ENCODE measurements at regions not wholly inside any gene's neighbourhood (a gene's known extent, or its start where the extent isn't known, plus 50 kb on each side); places are given as distances from the start of the nearest gene placed in this dataset.

DNA sequence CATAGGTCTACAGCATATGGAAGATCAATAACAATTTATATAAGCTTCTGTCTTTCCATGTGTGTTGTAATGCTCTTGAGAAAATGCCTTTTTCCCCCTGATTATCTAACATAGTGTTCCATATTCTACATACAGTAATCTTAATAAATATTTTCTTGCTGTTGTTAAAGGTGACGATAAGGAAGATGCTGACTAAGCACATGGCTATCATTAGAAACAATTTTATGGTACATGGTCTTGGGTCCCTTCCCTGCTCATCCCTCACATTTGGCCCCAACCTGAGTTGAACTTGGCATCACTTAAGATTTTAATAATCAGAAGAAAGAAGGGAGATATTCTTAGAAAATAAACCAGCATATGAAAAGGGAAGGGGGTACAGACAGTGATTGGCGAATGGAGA is 382.1 kb upstream of the CDH20 start:
- FAIRE-seq (no peak), DNase-seq (ENCODE audit: low spot score in 2 of 2) (no peak)

DNA sequence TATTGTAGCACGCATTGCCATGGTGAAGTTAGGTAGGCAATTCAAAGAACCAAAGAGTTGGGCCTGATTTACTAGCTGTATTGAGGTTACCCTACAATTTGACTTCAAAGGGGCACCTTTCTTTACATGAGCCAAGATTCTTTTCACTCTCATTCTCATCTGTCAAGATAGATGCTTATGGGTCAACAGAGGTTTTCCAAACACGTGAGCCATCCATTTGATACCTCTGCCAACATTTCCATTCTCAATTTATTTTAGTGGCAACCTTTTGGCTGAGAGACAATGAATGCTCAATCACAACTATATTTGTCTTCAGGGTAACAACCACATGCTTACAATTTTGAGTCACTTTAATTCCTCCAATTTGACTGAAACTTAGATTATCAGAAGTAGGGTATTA is 370.6 kb upstream of the CDH20 start:
- FAIRE-seq = no peak
- DNase-seq (ENCODE audit: low spot score in 2 of 2) = no peak

DNA sequence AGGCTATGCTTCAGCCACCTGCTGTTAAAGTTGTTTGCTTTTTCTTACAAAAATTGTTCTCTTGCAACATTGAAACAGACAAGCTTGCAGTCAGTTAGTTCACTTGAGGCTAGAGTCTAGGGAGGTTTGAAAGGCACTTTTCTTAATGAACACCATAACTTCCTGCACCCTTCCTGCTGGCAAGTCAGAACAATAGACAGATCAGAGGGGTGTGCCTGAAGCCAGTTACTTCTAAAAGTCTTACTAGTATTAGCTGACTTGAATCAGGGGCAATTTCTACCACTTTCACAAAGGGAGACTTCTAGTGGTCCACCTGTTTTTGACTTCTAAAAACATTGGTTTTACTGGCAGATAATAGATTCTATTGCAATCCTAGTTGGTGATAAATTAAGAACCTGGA is 367.4 kb upstream of the CDH20 start:
- no peak for DNase-seq (ENCODE audit: low spot score in 2 of 2)
- no peak for FAIRE-seq

DNA sequence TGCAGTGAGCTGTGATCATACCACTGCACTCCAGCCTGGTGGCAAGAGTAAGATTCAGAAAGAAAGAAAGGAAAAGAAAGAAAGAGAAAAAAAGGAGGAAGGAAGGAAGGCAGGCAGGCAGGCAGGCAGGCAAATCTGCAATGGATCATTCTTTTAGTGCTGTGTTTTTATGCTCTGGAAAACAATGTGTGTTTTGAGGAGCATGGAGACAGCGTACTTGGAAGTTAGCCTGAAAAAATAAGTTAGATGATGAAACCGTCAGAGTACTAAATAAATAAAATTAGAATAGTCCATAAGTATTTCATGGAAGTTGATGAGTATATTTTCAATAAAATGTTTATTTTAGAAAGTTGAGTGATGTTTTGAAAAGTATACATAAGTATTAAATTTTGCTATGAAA is 366.4 kb upstream of the CDH20 start:
- peak; percentile 52 for FAIRE-seq

DNA sequence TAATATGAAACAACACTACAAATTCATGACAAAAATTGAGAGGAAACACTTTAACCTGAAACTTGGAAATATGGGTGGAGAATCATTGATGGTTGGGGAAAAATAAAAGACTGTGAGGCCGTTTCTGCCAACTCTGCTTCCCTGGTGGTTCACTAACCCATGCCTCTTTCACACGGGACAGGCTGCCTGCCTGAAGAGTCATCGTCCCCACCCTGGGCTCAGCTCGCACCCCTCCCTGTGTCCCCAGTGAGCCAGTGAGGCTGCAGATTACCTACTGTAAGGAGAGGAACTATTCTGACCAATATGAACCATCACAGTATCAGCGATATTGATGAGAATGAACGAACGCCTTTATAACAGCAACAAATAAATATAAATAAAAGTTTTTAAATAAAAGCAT is 357.8 kb upstream of the CDH20 start:
- FAIRE-seq (no peak), DNase-seq (ENCODE audit: low spot score in 2 of 2) (no peak)

More for the DNA sequence above, 366.4 kb upstream of the CDH20 start:
- DNase-seq (ENCODE audit: low spot score in 2 of 2) = no peak

DNA sequence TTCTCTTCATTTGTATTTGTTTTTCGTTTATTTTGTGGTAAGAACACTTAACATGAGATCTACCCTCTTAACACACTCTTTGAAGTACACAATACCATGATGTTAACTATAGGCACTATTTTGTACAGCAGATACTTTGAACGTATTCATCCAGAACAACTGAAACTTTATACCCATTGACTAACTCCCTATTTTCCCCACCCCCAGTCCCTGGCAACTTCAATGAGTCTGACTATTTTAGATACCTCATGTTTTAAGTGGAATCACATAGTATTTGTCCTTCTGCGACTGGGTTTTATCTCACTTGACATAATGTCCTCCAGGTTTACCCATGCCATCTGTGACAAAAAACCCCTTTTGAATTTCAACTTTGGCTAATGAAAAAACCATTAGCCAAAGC is 356.3 kb upstream of the CDH20 start:
- FAIRE-seq (no peak), DNase-seq (ENCODE audit: low spot score in 2 of 2) (no peak)

DNA sequence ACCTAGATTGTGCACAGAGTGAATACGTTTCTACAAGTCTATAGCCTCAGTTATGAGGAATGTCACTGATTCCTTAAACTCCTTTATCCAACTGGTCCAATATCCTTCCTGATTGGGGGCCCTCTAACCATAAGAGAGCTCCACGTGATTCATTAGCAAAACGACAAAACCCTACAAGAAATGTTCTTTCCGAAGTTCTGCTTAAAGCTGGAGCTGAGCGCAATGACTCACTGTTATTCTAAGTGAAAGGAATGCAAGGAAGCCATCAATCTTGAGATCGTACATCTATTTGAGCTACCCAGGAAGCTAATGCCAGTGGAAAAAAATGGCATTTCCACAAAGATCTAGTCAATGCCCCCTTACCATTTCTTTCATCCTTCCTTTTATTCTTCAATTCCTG is 354.9 kb upstream of the CDH20 start:
- DNase-seq (ENCODE audit: low spot score in 2 of 2) (no peak), FAIRE-seq (no peak)

DNA sequence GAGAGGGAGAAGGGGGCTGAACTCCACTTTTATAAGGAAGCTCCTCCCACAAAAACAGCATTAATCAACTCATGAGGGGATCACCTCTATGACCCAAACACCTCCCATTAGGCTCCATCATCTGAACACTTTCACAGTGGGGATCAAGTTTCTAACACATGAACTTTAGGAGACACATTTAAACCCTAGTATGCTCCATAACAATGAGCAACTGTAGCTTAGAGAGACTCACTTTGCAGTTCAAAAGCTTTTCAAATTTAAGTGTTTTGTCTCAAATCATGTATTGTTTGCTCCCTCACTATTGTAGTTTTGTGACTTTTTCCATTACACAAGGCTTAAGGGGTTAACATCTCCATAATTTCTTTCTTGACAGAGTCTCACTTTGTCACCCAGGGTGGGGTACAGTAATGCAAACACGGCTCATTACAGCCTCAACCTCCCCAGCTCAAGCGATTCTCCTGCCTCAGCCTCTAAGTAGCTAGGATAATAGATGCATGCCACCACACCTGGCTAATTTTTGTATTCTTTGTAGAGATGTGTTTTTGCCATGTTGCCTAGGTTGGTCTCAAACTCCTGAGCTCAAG is 352.7 kb upstream of the CDH20 start:
- FAIRE-seq = no peak
- no peak for DNase-seq (ENCODE audit: low spot score in 2 of 2)

DNA sequence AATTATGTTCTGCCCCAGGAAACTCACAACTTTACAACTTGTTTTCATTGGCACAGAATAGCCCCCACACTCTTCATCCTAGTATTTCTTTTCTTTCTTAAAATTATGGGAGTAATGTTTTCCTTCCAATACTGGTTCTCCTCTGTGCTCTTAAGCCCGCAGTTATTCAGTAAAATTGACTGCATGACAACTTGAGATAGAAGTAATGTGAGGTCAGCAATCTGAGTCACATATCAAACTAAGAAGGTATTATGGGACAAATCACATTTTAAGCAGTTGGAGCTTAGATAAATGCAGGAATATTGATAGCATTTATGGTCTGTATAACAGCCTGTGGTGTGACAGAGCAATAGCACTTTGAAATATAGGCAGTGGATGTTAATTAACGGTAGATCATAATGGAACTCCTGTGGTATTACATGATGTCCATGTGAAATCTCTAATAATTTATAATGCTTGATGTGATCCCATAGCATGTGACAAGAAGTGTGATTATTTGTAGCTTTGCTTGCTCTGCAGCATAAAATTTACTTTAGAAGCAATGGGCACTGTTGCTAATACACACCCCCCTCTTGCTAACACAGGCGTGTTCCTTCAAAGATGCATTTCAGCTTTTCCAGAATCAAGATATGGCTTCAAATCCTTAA is 351.4 kb upstream of the CDH20 start:
- no peak for FAIRE-seq
- DNase-seq (ENCODE audit: low spot score in 2 of 2) = no peak

DNA sequence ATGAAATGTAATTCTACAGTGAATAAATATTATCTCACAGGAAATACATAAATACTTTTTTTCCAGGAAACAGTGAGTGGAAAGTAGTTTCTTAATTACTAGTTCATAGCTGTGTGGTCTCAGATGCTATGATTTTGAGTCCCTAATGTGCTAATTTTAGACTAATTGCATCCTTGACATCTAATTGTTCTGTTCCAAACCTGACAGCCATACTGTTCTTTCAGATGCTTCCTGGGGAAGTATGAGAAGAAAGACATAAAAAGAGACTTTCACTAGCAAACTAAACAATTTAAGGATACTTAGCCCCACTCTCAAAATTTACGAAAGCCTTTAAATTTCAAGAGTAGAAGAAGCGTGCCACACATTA is 350.9 kb upstream of the CDH20 start:
- FAIRE-seq (no peak), DNase-seq (ENCODE audit: low spot score in 2 of 2) (no peak)

DNA sequence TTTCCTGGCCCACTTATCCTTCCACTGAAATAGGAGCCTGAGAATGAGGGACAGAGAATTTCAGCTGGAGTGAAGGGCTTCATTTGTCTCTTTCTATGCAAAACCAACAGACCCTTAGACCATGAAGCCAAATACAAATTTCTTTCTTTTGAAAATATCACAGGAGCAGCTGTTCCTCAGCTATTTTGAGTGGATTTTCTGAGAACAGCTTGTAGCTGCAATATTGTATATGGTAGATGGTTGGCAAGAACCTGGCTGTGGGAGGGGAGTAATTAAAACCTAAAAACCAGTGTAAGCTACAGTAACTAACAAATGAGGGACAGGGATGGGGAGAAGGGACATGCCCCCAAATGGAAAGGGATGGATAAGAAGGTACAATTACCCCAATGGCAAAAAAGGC is 350.3 kb upstream of the CDH20 start:
- FAIRE-seq = no peak
- no peak for DNase-seq (ENCODE audit: low spot score in 2 of 2)

DNA sequence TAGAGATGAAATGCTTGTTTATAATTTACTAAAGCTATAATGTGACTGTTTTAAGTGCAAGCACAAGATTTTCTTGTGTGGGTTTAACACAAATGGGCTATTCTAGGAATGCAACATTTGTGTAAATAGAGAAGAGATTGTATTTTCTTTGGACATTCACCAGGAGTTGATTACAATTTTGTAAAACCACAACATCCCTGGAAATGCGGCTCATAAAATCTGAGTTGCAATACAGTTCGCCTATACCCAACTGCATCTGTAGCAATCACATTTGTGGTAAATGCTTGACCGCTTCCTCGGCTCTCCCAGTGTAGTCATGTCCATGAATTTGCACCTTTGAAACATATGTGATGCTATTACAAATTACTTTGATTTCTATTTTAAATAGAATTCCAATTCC is 348.7 kb upstream of the CDH20 start:
- FAIRE-seq (no peak), DNase-seq (ENCODE audit: low spot score in 2 of 2) (no peak)

DNA sequence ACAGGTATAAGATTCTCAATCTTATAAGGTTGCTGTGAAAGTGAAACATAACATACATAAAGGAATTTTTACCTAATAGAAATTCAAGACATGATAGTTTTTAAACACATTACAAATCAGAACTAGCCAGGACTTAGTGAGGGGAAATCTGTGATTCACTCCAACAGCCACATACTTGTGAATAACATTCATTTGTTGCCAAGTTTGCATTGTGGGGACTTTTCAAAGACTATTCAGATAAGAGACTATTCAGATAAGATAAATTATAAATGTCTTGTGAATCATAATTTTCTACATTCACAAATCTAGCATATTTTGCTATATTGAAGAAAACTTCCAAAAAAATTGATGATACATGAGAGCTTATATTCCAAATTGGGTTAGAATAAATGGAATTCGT is 345.3 kb upstream of the CDH20 start:
- FAIRE-seq = no peak
- DNase-seq (ENCODE audit: low spot score in 2 of 2) = no peak

DNA sequence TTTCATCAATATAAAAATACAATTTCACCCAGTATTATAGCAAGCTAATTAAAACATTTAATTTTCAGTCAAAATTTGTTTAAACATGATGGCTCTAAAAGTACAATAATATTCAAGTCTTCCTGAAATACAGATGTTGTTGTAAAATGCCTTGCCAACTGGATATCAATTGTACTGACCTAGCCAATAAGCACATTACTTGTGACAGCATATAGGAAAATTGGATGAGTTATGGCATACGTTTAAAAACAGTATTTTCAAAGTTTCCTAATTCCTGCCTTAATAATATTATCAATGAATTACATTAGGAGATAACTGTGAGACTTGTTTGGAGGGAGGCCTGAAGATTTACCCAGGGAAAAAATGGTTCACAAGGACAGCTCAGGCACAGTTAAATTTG is 336.9 kb upstream of the CDH20 start:
- DNase-seq (ENCODE audit: low spot score in 2 of 2) (no peak), FAIRE-seq (no peak)

DNA sequence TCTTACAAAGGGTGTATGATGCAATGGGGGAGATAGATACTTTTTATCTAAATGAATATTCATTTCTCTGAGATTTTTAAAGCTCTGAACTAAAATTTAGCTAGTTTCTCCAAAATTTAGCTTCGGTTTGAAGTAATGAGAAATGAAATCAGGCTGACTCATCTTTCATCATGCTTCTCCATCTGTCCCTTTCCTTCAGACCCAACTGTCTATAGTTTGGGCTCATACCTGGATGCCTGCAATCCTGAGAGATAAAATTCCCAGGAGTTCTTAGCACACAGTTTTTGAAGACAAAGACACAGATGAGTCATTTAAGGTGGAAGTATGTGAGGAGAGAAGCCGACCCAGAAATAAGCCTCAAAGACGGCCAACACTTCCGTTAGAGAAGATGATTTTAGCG is 336.4 kb upstream of the CDH20 start:
- no peak for FAIRE-seq
- DNase-seq (ENCODE audit: low spot score in 2 of 2) = no peak

DNA sequence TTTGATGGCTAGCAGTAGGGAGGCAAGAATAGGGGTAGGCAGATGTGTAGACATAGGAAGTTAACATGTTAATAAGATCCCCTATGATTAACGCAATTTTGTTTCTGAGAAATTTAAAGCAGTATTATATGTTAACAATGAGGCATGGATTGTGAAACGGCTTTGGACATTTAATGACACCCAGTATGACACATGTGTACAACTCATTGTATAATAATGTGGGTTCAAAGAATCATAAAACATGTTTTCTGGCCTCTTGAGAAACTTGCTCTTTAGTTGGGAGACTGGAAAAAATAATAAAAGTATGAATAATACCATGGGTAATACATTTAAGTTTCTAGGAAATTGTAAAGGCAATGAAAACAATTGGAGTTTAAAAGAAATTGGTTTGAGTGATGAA is 332.1 kb upstream of the CDH20 start:
- DNase-seq (ENCODE audit: low spot score in 2 of 2) = no peak
- FAIRE-seq = no peak

DNA sequence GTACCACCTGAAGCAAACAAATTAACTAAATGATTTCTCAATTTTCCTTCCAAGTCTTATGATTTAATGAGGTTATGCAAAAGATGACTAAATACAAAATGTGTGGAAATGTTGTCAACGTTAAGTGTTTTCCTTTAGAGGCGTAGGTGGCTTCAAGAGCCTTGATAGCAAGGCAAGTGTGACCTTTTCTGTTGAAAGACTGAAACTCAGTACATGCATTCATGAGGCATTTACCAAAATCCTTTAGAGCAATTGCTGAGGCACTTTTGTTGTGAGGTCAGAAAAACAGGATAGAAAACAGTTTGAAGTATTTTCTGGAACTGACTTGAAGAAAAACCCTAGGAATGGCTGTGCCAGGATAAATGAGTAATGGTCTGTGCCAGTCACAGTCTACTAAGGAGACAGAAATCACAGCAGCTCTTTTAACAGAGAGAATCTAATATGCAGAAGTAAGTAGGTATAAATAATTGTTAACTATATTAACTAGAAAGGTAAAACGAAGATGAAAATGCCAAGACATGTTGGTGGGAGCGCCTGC is 326.5 kb upstream of the CDH20 start:
- no peak for FAIRE-seq
- no peak for DNase-seq (ENCODE audit: low spot score in 2 of 2)

DNA sequence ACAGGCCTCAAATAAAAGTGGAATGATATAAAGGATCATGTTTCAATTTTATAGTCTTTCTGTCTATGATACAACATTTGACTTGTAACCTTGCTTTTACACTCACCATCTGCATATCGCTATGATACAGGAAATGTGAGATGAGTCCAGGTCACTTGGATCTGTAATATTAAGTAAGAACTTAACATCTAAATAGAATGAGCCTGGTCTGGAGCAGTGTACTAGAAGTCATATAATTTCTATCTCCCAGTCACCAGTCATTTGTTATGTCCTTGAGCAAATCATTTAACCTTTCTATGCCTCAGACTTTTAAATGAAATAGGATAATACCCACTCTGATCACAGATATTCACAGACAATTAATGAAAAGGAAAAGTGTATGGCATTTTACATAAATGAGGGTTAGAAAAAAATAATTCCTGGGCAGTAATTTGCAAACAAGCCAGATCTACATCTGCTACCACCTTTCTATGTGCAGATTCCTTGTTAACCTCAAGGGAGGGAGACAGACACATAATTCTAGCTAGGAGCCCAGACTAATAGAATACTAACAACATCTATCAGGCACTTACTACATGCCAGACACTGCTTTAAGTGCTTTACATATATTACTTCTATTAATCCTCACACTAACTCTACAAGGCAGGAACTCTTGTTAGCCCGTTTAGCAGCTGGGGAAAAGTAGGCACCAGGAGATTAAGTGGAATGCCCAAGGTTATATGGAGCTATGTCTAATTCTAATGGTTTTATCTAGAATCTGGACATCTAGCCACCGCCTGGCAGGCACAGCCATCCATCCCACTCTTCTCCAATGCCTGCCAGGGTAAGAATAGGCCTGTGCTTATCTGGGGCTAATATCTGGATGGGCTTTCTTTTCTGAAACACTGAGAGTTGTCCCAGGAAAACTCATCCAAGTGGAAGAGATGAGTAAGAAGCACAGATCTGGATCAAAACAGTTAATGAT is 313.6 kb upstream of the CDH20 start:
- DNase-seq (ENCODE audit: low spot score in 2 of 2) (no peak), FAIRE-seq (no peak)

DNA sequence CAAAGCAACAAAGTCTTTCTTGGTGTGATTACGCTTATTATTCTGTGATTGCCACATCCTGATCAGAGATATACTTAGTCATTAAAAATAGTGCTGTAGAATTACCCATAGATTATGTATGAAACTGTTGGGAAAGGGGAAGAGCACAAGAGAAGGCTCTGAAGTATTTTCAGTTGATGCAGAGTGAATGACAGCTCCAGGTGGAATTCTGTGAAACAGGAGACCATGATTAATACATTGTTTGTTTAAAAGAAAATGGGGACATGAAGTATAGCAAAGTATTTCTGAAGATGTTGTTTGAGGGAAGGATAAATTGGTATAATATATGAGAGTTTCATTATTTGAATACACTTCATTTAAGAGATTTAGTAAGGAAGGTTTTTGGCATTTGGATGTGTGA is 307.6 kb upstream of the CDH20 start:
- no peak for FAIRE-seq

DNA sequence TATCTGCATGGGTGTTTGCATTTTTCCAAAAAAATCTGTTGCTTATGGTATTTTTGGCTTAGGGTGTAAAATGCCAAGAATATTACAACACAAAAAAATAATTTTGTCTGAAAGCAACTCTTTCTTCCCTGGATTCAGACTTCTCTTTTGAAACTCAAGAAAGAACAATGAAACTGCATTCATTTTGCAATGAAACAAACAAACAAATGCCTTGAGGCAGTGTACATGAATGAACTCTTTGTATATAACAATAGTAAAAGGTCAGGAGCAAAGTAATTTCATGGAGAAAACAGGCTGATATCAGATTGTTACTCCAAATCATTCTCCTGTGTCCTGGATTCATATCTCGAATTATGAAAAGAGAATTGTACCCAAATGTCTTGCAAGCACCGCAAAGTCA is 301.6 kb upstream of the CDH20 start:
- peak in 1 of 2 donors; percentile 5 for DNase-seq (ENCODE audit: low spot score in 2 of 2)
- FAIRE-seq = peak; percentile 96

More for the DNA sequence above, 307.6 kb upstream of the CDH20 start:
- no peak for DNase-seq (ENCODE audit: low spot score in 2 of 2)

DNA sequence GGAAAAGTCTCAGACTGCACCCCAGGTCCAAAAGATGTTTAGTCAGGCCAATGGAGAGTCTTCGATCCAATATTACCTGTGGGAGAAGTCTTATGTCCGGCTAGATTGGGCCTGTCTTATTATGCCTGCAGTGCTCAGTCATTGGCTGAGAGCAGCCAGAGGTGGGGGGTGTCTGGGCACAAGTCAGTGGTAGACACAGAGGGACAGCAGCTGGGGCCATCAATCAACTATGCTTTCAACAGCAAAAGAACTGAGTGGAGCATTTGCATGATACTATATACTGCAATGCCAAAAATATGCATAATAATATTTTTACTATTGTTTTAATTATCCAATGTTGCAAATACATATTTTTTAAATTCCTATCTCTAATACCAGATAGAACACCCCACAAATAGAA is 298.6 kb upstream of the CDH20 start:
- DNase-seq (ENCODE audit: low spot score in 2 of 2) (no peak), FAIRE-seq (no peak)
